Neural progenitor cell (in vitro differentiated cells): ENCODE measurements at regions not wholly inside any gene's neighbourhood (a gene's known extent, or its start where the extent isn't known, plus 50 kb on each side); places are given as distances from the start of the nearest gene placed in this dataset.

Experiments used
- EZH2 ChIP-seq: fragments of 200-600 bp; sonication (generic); IDR thresholded peaks from 2 replicates; pipeline ENCODE4 v1.6.1; 2017; ENCODE audit warnings: antibody characterized with exemption, mild to moderate bottlenecking, moderate library complexity
- EZH2phosphoT487 ChIP-seq: fragments of 200-600 bp; sonication (generic); IDR thresholded peaks from 2 replicates; pipeline ENCODE4 v1.6.1; 2017; ENCODE audit warnings: antibody characterized with exemption
- TF ChIP-seq, protein P1 (sequence below): fragments of 200-600 bp; sonication (generic); IDR thresholded peaks from 2 replicates; pipeline ENCODE4 v1.5.1; 2017; ENCODE audit warnings: antibody characterized with exemption, mild to moderate bottlenecking

GRCh38 chr2:136356125-136357006 is 238.4 kb upstream of the CXCR4 start:
- TF ChIP-seq, protein P1, sequence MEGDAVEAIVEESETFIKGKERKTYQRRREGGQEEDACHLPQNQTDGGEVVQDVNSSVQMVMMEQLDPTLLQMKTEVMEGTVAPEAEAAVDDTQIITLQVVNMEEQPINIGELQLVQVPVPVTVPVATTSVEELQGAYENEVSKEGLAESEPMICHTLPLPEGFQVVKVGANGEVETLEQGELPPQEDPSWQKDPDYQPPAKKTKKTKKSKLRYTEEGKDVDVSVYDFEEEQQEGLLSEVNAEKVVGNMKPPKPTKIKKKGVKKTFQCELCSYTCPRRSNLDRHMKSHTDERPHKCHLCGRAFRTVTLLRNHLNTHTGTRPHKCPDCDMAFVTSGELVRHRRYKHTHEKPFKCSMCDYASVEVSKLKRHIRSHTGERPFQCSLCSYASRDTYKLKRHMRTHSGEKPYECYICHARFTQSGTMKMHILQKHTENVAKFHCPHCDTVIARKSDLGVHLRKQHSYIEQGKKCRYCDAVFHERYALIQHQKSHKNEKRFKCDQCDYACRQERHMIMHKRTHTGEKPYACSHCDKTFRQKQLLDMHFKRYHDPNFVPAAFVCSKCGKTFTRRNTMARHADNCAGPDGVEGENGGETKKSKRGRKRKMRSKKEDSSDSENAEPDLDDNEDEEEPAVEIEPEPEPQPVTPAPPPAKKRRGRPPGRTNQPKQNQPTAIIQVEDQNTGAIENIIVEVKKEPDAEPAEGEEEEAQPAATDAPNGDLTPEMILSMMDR = no peak
- no peak for TF ChIP-seq EZH2
- no peak for TF ChIP-seq EZH2phosphoT487
